ENCODE measurements at regions not wholly inside any gene's neighbourhood (a gene's known extent, or its start where the extent isn't known, plus 50 kb on each side); places are given as distances from the start of the nearest gene placed in this dataset.

GRCh38 chr9:73446306-73446705 lies 294.6 kb downstream of the ANXA1 start:
- DNase-seq (ENCODE audit: low read depth in 2 of 2) = no peak

DNA sequence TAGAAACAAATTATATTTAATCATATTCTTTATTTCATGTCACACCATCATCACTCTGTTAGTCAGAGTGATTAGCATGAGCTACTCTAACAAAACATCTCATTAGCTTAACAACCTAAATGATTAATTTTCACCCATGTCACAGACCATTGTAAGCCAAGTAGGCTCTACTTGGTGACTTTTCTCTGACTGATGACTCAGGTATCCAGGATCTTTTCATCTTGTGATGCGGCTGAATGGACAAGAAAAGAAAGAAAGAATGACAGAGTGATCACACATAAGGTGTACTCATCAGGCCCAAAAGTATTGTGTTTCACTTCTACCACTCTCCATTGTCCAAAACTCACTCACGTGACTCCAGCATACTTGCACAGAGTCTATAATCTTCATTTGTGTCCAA lies 299.3 kb downstream of the ANXA1 start:
- DNase-seq (ENCODE audit: low read depth in 2 of 2) = no peak

DNA sequence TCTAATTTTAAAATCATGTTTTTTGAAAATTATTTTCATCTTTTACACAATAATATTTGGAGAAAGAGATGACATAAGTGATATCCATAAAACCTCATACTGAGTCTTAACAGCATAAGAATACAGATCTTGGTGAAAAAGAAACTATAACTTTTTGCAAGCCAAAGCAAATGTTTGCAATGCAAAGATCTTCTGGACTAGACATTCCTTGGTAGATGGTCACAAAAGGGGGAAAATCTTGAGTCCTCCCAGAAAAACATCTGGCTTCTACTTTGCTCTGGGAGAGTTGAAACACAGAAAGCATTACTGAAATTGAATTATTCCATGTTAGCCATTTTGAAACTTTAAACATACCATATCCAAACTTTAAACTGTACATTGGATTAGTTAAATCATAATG lies 308.2 kb downstream of the ANXA1 start:
- DNase-seq (ENCODE audit: low read depth in 2 of 2) = no peak

GRCh38 chr9:73468716-73469115 lies 317.1 kb downstream of the ANXA1 start:
- no peak for DNase-seq (ENCODE audit: low read depth in 2 of 2)

DNA sequence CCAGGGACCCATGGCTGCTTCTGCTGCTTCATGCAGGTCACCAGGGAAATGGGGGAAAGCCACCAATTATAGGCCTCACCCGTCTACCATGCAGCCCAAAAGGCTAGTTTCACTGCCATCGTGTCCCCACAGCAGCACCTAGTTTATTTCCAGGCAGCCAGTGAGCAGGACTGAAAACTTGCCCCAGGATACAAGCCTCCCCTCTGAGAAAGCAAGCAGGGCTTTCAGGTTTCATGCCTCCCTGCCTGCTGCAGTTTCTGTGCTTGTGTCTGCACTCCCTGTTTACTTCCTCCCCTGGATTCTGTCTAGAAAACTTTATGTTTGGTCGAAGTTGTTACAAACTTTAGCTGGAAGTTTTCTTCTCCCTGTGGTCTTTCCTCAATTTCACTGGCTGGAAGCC lies 319.1 kb downstream of the ANXA1 start:
- DNase-seq (ENCODE audit: low read depth in 2 of 2) = no peak

GRCh38 chr9:73474002-73474600 lies 322.4 kb downstream of the ANXA1 start:
- no peak for DNase-seq (ENCODE audit: low read depth in 2 of 2)

DNA sequence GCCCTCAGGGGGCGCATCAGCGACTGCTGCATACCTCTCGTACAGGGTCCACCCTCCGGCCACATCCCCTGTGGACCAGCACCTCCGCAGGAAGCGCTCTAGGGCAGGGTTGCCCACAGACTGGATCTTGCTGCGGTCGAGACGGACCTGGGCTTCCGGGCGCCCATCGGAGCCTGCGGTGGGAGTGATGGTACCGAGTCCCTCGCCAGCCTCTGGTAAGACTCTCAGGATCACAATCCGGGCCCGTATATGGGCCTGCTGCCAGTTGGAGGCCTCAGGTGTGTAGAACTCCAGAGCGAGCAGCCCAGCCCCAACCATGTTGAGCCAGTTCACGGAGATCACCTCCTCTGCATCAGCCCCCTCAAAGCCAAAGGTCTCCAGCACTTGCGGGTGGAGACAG lies 323.0 kb downstream of the ANXA1 start:
- DNase-seq (ENCODE audit: low read depth in 2 of 2) = no peak

DNA sequence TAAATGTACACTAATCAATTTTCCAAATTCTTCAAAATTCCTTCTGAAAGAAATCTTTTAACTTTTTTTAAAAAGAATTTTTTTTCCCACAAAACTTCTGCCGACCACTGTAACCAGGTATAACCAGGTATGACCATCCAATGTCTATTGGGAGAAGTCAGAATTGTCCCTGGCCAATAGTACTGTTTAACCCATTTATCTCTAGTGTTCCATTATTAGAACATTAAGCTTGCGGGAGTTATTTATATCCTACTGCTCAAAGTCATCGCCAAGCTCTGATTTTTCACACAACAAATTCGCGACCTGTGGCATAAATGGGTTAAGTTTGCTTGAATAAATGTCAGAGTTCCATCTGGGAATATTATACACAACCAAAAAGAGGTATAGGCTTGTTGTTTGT lies 343.2 kb downstream of the ANXA1 start:
- no peak for DNase-seq (ENCODE audit: low read depth in 2 of 2)

DNA sequence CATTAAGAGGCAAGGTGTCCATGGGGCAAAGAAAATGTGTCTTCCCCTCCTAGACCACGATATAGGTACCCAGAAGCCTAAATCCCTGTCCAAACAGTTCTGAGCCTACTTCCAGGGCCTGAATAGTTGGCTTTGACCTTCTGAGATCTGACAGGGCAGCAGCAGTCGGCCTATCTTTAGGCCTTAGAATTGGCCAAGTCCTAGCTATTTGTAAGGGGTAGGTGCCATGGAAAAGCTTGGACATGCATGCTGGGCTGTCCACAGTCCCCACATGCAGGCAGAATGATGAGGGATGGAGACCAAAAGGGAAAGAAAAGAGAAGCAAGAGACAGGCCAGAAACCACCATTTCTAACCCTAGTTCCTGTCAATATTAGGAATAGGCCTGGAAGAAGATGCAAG lies 346.1 kb downstream of the ANXA1 start:
- DNase-seq (ENCODE audit: low read depth in 2 of 2) = no peak

DNA sequence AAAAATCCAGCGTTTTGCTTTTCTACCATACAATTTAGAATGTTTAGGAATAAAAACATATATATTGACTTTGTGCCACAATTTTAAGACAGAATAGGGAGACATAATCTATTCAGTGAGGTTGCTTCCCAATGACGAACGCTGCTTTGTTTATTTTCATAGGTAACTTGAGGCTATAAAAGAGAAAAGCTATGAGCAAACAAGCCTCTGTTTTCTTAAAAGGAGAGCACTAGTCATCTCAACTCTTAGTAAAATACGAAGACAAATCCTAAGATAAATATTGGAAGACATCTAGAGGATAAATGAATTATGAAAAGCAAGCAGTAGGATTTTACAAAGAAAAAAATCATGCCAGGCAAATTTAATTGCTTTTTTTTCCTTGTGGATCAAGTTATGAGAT lies 363.6 kb downstream of the ANXA1 start:
- no peak for DNase-seq (ENCODE audit: low read depth in 2 of 2)

- no peak for DNase-seq (ENCODE audit: low read depth in 2 of 2)
Observed at GRCh38 chr9:73523391-73523790, 371.7 kb downstream of the ANXA1 start.

DNA sequence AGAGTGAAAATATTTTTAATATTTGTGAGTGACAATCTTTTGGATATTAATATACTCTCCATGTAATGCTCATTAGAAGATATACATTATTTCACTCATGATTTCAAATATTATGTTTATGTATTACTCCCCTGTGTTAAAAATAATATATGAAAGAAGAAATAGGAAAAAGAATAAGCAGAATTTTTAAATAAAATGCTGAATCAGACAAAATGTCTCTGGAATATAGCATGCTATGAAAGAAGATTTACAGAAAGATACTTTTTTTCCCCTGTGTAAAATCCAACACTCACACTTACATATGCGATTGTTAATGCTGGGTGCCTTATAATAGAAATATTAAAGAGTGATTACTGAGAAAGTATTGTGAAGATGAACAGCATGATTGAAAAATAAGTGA lies 373.7 kb downstream of the ANXA1 start:
- no peak for DNase-seq (ENCODE audit: low read depth in 2 of 2)

GRCh38 chr9:73527521-73527920 lies 375.9 kb downstream of the ANXA1 start:
- no peak for DNase-seq (ENCODE audit: low read depth in 2 of 2)

DNA sequence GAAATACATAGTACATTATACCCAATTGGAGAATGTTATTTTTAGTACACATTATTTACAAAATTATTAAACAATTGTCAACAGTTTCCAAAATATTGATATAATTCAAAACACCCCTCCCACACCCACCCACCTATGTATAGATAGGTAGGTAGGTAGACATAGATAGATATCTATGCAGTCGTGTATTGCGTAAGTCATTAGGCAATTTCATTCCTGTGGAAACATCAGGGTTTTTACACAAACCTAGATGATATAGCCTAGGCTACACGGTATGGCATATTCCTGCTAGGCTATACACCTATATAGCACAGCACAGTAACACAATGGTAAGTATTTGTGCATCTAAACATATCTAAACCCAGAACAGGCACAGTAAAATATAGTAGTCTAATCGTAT lies 377.3 kb downstream of the ANXA1 start:
- DNase-seq (ENCODE audit: low read depth in 2 of 2) = no peak

DNA sequence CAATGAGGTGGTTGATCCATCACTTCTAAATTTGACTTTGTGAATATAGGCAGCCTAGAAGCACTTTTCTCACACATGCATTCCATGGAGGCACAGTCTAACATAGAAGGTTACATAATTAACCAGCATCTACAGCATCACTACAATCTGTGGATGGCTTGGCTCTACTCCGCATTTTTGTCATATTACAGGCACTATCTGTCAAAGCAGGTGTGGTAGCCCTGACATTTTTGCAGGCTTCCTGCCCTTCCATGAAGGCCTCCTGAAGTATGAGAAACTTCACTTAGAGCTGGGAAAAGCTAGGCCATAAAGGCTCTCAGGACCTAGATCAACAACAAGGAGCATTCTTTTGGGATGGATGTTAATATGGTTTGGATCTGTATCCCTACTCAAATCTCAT lies 378.0 kb downstream of the ANXA1 start:
- no peak for DNase-seq (ENCODE audit: low read depth in 2 of 2)

- no peak for DNase-seq (ENCODE audit: low read depth in 2 of 2)
Observed at GRCh38 chr9:73531051-73531532, 379.4 kb downstream of the ANXA1 start.

DNA sequence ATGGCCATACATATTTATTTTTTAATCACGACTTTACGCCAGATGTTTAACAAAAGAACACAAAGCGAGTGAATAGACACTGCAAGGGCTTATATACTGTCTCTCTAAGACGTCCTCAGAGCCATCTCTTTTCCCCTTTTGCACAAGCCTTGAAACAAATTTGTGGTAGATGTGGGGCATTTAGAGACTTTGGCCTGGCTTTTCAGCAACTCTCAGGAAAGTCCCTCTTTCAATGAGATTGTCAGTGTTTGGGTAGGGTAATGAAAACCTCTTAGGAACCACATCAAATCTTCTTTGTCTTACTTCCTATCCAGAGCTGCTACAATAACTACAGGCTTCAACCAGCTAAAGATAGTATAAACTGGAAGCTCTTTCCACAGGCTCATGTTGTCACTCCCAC lies 380.0 kb downstream of the ANXA1 start:
- DNase-seq (ENCODE audit: low read depth in 2 of 2) = no peak

DNA sequence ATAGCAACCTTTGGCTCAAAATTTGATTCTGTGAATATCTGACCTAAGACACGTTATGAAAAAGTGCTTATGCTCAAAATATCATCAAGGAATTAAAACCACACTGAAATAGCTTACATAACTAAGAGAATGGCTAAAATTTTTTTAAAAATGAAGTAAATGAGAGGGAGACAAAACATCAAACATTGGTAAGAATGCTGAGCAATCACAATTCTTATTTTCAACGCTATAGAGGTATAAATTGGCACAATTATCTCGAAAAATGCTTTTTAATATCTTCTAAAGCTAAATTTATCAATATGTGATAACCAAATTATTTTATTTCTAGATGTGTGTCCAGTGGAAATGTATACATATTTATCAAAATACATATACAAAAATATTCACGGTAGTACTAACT lies 381.3 kb downstream of the ANXA1 start:
- DNase-seq (ENCODE audit: low read depth in 2 of 2) = no peak

- no peak for DNase-seq (ENCODE audit: low read depth in 2 of 2)
Observed at GRCh38 chr9:73536403-73536802, 384.7 kb downstream of the ANXA1 start.

- no peak for DNase-seq (ENCODE audit: low read depth in 2 of 2)
Observed at GRCh38 chr9:73537561-73537960, 385.9 kb downstream of the ANXA1 start.

GRCh38 chr9:73539881-73540390 lies 388.3 kb downstream of the ANXA1 start:
- no peak for DNase-seq (ENCODE audit: low read depth in 2 of 2)

- DNase-seq (ENCODE audit: low read depth in 2 of 2) = no peak
Observed at GRCh38 chr9:73541923-73542322, 390.3 kb downstream of the ANXA1 start.

DNA sequence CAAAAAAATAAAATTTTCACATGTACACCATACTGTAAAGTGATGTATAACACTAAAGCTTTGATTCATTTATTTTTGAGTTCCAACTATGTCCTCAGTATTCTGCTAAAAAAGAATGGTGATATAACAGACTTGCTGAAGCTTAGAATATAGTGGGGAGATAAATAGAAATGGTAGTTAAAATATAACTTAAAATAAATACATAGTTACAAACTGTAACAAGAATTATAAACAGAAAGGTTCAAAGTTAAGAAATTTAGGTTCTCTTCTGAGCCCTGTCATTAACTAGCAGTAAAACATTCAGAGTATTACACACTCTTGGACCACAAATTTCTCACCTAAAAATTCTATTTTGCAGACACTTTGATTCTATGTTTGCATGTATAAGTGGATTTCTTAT lies 392.1 kb downstream of the ANXA1 start:
- DNase-seq (ENCODE audit: low read depth in 2 of 2) = no peak

- DNase-seq (ENCODE audit: low read depth in 2 of 2) = no peak
Observed at GRCh38 chr9:73548201-73548600, 396.5 kb downstream of the ANXA1 start.

All from stimulated activated CD8-positive, alpha-beta memory T cell treated with anti-CD3 and anti-CD28 coated beads, Interleukin-15, amount 100 ng/mL, for 4 hours (primary cell).